Ovary (tissue), 3 donors: ENCODE measurements at regions not wholly inside any gene's neighbourhood (a gene's known extent, or its start where the extent isn't known, plus 50 kb on each side); places are given as distances from the start of the nearest gene placed in this dataset.

Experiments
- EP300 ChIP-seq: sonication (generic); formaldehyde crosslinking; IDR thresholded peaks from one replicate; pipeline ENCODE4 v1.6.1; 2017; ENCODE audit warnings: antibody characterized with exemption
- POLR2A ChIP-seq: fragments of 450-650 bp; IDR thresholded peaks from one replicate; pipeline ENCODE4 v1.6.1; 2017; ENCODE audit warnings: antibody characterized with exemption, mild to moderate bottlenecking, moderate library complexity
- TF ChIP-seq, protein P1 (sequence below), 3 donors: fragments of 450-650 bp in 2 of 3; fragments of 200-600 bp in 1 of 3; IDR thresholded peaks; one replicate each; pipeline versions ENCODE4 v1.5.1 to v1.8.0; 2016 to 2022; ENCODE audit warnings: antibody characterized with exemption in 3 of 3, mild to moderate bottlenecking in 1 of 3
- donor health status: DM: no; HTN: no; CAD: no.

DNA sequence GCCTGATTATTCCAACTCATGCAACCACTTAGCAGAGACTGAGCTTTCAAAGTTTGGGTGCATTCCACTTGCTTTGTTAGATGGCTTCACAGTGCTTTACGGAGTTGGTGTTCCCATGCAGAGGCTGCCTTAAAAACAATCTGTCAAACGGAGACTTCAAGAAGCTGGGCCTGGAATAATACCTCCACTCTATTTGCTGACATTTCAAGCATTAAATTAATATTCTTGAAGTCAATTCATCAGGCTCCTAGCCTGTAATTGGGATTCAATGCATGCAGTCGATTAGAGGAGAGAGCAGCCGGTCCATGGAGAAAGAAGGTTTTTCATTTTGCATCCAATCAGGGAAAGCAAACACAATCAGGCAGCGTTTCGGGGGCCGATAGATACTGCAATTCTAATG, 314.7 kb upstream of the PRKX start:
- TF ChIP-seq, protein P1, sequence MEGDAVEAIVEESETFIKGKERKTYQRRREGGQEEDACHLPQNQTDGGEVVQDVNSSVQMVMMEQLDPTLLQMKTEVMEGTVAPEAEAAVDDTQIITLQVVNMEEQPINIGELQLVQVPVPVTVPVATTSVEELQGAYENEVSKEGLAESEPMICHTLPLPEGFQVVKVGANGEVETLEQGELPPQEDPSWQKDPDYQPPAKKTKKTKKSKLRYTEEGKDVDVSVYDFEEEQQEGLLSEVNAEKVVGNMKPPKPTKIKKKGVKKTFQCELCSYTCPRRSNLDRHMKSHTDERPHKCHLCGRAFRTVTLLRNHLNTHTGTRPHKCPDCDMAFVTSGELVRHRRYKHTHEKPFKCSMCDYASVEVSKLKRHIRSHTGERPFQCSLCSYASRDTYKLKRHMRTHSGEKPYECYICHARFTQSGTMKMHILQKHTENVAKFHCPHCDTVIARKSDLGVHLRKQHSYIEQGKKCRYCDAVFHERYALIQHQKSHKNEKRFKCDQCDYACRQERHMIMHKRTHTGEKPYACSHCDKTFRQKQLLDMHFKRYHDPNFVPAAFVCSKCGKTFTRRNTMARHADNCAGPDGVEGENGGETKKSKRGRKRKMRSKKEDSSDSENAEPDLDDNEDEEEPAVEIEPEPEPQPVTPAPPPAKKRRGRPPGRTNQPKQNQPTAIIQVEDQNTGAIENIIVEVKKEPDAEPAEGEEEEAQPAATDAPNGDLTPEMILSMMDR (IDR thresholded peaks at IDR 0.05), result no peak
- TF ChIP-seq POLR2A (no peak), EP300 (no peak)
